Astrocyte of the cerebellum (primary cell): ENCODE measurements at regions not wholly inside any gene's neighbourhood (a gene's known extent, or its start where the extent isn't known, plus 50 kb on each side); places are given as distances from the start of the nearest gene placed in this dataset.

ENCODE experiments used
- DNase-seq: peaks from one replicate; pipeline ENCODE4 v3.0.0-alpha.2; 2011; ENCODE audit warnings: low read depth
- H3K4me3 ChIP-seq: 2 replicates; pipeline ENCODE4 v1.5.1; 2011; ENCODE audit warnings: mild to moderate bottlenecking, low read depth, low read length, moderate library complexity
- in situ Hi-C: cut with HindIII; loops from 2 replicates; pipeline ENCODE4 v1.10.0; 2017; ENCODE audit warnings: low sequenced_read_pairs
- TF ChIP-seq, protein P1 (sequence below): IDR thresholded peaks from 2 replicates; pipeline ENCODE4 v1.5.1; 2012; ENCODE audit warnings: low read length, low read depth, moderate library complexity, mild to moderate bottlenecking; ENCODE audit errors: missing control alignments

DNA sequence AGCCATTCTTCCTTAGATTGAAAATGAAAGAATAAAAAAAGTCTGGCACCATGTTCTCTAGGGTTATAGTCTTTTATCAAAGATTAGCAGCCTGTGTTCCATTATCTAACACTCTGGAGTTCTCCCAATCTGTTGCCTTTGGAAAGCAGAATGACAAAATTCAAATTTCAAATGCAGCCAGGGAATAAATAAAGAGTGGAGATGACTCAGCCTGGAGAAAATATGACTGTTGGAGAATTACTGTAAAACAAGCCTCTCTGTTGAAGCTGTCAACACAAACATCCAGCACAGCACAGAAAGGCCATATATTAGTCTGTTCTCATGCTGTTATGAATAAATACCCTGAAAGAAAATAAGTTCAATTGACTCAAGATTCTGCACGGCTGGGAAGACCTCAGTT, 650.5 kb upstream of the SLC10A2 start:
- in situ Hi-C loops = no loop called here
- TF ChIP-seq, protein P1, sequence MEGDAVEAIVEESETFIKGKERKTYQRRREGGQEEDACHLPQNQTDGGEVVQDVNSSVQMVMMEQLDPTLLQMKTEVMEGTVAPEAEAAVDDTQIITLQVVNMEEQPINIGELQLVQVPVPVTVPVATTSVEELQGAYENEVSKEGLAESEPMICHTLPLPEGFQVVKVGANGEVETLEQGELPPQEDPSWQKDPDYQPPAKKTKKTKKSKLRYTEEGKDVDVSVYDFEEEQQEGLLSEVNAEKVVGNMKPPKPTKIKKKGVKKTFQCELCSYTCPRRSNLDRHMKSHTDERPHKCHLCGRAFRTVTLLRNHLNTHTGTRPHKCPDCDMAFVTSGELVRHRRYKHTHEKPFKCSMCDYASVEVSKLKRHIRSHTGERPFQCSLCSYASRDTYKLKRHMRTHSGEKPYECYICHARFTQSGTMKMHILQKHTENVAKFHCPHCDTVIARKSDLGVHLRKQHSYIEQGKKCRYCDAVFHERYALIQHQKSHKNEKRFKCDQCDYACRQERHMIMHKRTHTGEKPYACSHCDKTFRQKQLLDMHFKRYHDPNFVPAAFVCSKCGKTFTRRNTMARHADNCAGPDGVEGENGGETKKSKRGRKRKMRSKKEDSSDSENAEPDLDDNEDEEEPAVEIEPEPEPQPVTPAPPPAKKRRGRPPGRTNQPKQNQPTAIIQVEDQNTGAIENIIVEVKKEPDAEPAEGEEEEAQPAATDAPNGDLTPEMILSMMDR = no peak
- DNase-seq = no peak
- no peak overlapping the region for H3K4me3 ChIP-seq

- TF ChIP-seq, protein P1 = no peak
- in situ Hi-C loops = no loop called here
- no peak for DNase-seq
- H3K4me3 ChIP-seq = no peak overlapping the region
Observed at GRCh38 chr13:103715335-103715734, 649.1 kb upstream of the SLC10A2 start.

- DNase-seq = no peak
- TF ChIP-seq, protein P1 = no peak
- in situ Hi-C loops = no loop called here
- H3K4me3 ChIP-seq = no peak overlapping the region
Observed at GRCh38 chr13:103703246-103703645, 637.0 kb upstream of the SLC10A2 start.

DNA sequence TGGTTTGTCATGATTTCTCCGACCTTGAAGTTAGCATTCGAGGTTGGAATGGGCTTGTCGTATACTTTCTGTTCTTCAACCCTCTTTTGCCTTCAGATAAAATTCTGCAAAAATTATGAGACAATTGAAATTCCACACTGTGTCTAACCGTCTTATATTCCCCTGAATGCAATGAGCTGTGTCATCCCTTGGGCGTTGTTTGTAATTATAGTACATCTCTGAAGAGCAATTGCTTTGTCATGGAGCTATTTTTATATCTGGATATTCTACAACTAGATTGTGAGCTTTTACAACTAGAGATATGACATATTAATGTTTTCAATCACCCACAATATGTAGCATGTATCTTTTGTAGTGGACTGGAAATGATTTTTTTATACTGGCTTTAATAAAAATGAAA, 631.8 kb upstream of the SLC10A2 start:
- no peak for DNase-seq
- TF ChIP-seq, protein P1 = no peak
- no peak overlapping the region for H3K4me3 ChIP-seq
- in situ Hi-C loops = no loop called here

- TF ChIP-seq, protein P1 = no peak
- no peak overlapping the region for H3K4me3 ChIP-seq
- DNase-seq = no peak
- in situ Hi-C loops = no loop called here
Observed at GRCh38 chr13:103695320-103695719, 629.1 kb upstream of the SLC10A2 start.

DNA sequence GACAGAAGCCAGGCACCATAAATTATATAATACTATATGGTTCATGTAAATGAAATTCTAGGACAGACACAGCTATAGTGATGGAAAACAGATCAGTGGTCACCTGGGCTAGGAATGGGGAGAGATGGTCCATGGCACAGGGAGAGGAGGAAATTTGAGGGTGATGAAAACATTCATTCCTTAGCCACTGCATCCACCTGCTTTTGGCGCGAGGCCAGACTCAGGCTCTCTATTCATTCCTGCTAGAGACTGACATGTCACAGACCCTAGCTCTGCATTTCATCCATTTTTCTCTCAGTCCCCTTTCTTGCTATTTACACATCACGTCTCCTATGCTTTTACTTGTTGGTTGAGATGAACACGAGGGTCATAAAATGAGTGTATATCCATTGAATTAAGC, 628.3 kb upstream of the SLC10A2 start:
- in situ Hi-C loops = no loop called here
- no peak for DNase-seq
- TF ChIP-seq, protein P1 = no peak
- no peak overlapping the region for H3K4me3 ChIP-seq

- in situ Hi-C loops = no loop called here
- TF ChIP-seq, protein P1 = no peak
- no peak for DNase-seq
- no peak overlapping the region for H3K4me3 ChIP-seq
Observed at GRCh38 chr13:103694033-103694432, 627.8 kb upstream of the SLC10A2 start.
